ENCODE measurements at regions not wholly inside any gene's neighbourhood (a gene's known extent, or its start where the extent isn't known, plus 50 kb on each side); places are given as distances from the start of the nearest gene placed in this dataset.

GRCh38 chr6:19519941-19520340 is 317.2 kb upstream of the ID4 start:
- no peak for TF ChIP-seq RAD21 (IDR thresholded peaks at IDR 0.05; ENCODE audit: low read depth)
- no peak for TF ChIP-seq TAF1 (IDR thresholded peaks at IDR 0.05; ENCODE audit: low read depth)
- TF ChIP-seq ZBTB7A (IDR thresholded peaks at IDR 0.05; ENCODE audit: low read depth) = no peak
- no peak for TF ChIP-seq CEBPB (IDR thresholded peaks at IDR 0.05)
- TF ChIP-seq, protein P1, sequence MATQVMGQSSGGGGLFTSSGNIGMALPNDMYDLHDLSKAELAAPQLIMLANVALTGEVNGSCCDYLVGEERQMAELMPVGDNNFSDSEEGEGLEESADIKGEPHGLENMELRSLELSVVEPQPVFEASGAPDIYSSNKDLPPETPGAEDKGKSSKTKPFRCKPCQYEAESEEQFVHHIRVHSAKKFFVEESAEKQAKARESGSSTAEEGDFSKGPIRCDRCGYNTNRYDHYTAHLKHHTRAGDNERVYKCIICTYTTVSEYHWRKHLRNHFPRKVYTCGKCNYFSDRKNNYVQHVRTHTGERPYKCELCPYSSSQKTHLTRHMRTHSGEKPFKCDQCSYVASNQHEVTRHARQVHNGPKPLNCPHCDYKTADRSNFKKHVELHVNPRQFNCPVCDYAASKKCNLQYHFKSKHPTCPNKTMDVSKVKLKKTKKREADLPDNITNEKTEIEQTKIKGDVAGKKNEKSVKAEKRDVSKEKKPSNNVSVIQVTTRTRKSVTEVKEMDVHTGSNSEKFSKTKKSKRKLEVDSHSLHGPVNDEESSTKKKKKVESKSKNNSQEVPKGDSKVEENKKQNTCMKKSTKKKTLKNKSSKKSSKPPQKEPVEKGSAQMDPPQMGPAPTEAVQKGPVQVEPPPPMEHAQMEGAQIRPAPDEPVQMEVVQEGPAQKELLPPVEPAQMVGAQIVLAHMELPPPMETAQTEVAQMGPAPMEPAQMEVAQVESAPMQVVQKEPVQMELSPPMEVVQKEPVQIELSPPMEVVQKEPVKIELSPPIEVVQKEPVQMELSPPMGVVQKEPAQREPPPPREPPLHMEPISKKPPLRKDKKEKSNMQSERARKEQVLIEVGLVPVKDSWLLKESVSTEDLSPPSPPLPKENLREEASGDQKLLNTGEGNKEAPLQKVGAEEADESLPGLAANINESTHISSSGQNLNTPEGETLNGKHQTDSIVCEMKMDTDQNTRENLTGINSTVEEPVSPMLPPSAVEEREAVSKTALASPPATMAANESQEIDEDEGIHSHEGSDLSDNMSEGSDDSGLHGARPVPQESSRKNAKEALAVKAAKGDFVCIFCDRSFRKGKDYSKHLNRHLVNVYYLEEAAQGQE (IDR thresholded peaks at IDR 0.05; ENCODE audit: low read depth) = no peak
- no peak for TF ChIP-seq FOXM1 (IDR thresholded peaks at IDR 0.05; ENCODE audit: borderline replicate concordance, low read depth)
- no peak for TF ChIP-seq CREB1 (IDR thresholded peaks at IDR 0.05; ENCODE audit: low read depth)
- TF ChIP-seq, protein P2, sequence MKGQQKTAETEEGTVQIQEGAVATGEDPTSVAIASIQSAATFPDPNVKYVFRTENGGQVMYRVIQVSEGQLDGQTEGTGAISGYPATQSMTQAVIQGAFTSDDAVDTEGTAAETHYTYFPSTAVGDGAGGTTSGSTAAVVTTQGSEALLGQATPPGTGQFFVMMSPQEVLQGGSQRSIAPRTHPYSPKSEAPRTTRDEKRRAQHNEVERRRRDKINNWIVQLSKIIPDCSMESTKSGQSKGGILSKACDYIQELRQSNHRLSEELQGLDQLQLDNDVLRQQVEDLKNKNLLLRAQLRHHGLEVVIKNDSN (IDR thresholded peaks at IDR 0.05) = no peak
- TF ChIP-seq EGR1 (IDR thresholded peaks at IDR 0.05) = no peak
- no peak for TF ChIP-seq TCF12 (IDR thresholded peaks at IDR 0.05; ENCODE audit: low read depth)
- no peak for TF ChIP-seq YY1 (IDR thresholded peaks at IDR 0.05; ENCODE audit: low read depth)
- no peak for TF ChIP-seq EP300 (IDR thresholded peaks at IDR 0.05; ENCODE audit: borderline replicate concordance)
- no peak for TF ChIP-seq NFIC (IDR thresholded peaks at IDR 0.05)
- TF ChIP-seq TEAD4 (IDR thresholded peaks at IDR 0.05) = no peak
- TF ChIP-seq, protein P3, sequence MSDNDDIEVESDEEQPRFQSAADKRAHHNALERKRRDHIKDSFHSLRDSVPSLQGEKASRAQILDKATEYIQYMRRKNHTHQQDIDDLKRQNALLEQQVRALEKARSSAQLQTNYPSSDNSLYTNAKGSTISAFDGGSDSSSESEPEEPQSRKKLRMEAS (IDR thresholded peaks at IDR 0.05) = no peak

DNA sequence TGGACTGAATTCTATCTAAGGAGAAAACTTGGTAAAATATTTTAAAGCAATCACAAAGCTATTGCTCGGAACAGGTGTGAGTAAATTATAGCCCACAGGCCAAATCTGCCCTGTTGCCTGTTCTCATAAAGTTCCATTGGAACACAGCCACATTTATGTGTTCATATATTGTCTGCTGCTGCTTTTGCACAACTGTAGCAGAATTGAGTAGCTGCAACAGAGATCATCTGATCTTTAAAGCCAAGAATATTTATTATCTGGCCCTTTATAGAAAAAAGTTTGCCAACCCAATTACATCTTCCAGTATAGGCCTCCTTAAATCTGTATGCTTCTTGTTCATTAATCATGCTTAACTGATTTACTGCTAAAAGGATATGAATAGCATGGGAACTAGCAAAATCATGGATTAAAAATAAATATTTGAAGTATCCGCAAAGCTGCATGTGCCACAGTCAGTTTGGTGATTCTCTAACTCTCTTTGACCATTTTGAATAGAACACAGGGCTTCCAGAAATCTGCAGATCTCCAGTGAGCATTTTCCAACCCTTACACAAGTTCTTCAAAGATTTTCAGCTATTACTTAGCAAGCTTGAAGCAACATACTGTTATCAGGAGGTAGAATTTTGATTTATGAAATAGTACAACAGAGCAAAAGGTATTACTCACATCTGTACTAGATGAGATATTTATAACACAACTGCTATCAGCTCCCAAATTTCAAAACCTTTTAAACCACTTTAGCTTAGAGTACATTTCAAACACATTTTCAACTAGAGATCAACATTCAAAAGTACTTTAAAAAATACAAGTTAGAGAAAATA is 312.6 kb upstream of the ID4 start:
- no peak for TF ChIP-seq RAD21 (IDR thresholded peaks at IDR 0.05; ENCODE audit: low read depth)
- TF ChIP-seq, protein P2 (IDR thresholded peaks at IDR 0.05) = no peak
- no peak for TF ChIP-seq NFIC (IDR thresholded peaks at IDR 0.05)
- TF ChIP-seq TEAD4 (IDR thresholded peaks at IDR 0.05) = no peak
- TF ChIP-seq TCF12 (IDR thresholded peaks at IDR 0.05; ENCODE audit: low read depth) = no peak
- TF ChIP-seq TAF1 (IDR thresholded peaks at IDR 0.05; ENCODE audit: low read depth) = no peak
- no peak for TF ChIP-seq EGR1 (IDR thresholded peaks at IDR 0.05)
- TF ChIP-seq EP300 (IDR thresholded peaks at IDR 0.05; ENCODE audit: borderline replicate concordance) = no peak
- TF ChIP-seq ZBTB7A (IDR thresholded peaks at IDR 0.05; ENCODE audit: low read depth) = no peak
- no peak for TF ChIP-seq YY1 (IDR thresholded peaks at IDR 0.05; ENCODE audit: low read depth)
- TF ChIP-seq CREB1 (IDR thresholded peaks at IDR 0.05; ENCODE audit: low read depth) = no peak

DNA sequence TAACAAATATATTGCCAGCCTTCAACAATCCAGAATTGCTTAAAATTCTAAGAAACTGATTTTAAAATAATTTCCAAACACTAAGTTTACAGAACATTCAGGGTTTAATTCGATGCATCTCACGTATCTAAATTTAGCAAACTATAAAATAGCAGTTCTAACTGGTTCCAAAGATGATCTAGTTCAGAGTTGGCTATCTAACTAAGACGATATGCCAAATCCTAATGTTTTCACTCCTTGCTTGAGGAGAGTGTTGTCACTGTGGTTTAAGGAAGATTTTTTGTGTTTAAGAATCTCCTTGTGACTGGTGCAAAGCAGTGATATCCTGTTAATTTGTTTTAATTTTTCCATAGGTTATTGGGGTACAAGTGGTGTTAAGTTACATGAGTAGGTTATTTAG is 311.5 kb upstream of the ID4 start:
- TF ChIP-seq NFIC (IDR thresholded peaks at IDR 0.05) (no peak), RAD21 (IDR thresholded peaks at IDR 0.05; ENCODE audit: low read depth) (no peak), YY1 (IDR thresholded peaks at IDR 0.05; ENCODE audit: low read depth) (no peak)
- TF ChIP-seq, protein P2 (IDR thresholded peaks at IDR 0.05) = no peak
- TF ChIP-seq, protein P3 (IDR thresholded peaks at IDR 0.05) = no peak
- TF ChIP-seq, protein P1 (IDR thresholded peaks at IDR 0.05; ENCODE audit: low read depth) = no peak

DNA sequence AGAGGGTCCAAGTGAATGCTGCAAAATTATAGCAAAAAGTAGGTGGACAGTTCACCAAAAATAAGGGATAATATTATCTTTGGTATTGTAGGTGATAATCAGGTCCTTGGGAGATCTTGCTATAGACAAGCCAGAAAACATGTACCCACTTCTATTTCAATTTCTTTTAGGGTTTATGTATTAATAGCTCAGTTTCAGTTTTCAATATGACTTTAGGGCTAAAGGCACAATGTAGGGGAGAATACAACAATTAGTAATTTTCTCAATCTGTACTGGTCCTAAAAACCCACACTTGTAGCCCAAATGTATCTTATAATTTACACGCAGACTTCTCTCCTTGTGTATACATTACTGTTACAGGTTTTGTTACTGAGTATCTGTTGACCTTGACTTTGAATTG is 307.0 kb upstream of the ID4 start:
- TF ChIP-seq, protein P1 (IDR thresholded peaks at IDR 0.05; ENCODE audit: low read depth) = no peak
- no peak for TF ChIP-seq CEBPB (IDR thresholded peaks at IDR 0.05)
- no peak for TF ChIP-seq NFIC (IDR thresholded peaks at IDR 0.05)
- TF ChIP-seq, protein P2 (IDR thresholded peaks at IDR 0.05) = no peak
- no peak for TF ChIP-seq EP300 (IDR thresholded peaks at IDR 0.05; ENCODE audit: borderline replicate concordance)
- no peak for TF ChIP-seq CREB1 (IDR thresholded peaks at IDR 0.05; ENCODE audit: low read depth)
- no peak for TF ChIP-seq ZBTB7A (IDR thresholded peaks at IDR 0.05; ENCODE audit: low read depth)
- no peak for TF ChIP-seq FOXM1 (IDR thresholded peaks at IDR 0.05; ENCODE audit: borderline replicate concordance, low read depth)
- TF ChIP-seq TCF12 (IDR thresholded peaks at IDR 0.05; ENCODE audit: low read depth) = no peak
- TF ChIP-seq TAF1 (IDR thresholded peaks at IDR 0.05; ENCODE audit: low read depth) = no peak
- no peak for TF ChIP-seq YY1 (IDR thresholded peaks at IDR 0.05; ENCODE audit: low read depth)
- TF ChIP-seq EGR1 (IDR thresholded peaks at IDR 0.05) = no peak
- no peak for TF ChIP-seq RAD21 (IDR thresholded peaks at IDR 0.05; ENCODE audit: low read depth)
- no peak for TF ChIP-seq TEAD4 (IDR thresholded peaks at IDR 0.05)
- TF ChIP-seq, protein P3 (IDR thresholded peaks at IDR 0.05) = no peak
